ENCODE measurements at regions not wholly inside any gene's neighbourhood (a gene's known extent, or its start where the extent isn't known, plus 50 kb on each side); places are given as distances from the start of the nearest gene placed in this dataset.

GRCh38 chr2:118186858-118187254 is 98.6 kb downstream of the INSIG2 start:
- DNase-seq (ENCODE audit: low spot score), result no peak

GRCh38 chr2:118186110-118186857 is 98.0 kb downstream of the INSIG2 start:
- DNase-seq (ENCODE audit: low spot score), result peak; percentile 87

- peak; percentile 39 for DNase-seq (ENCODE audit: low spot score)
Measured at GRCh38 chr2:118185210-118186109, 97.2 kb downstream of the INSIG2 start.

- no peak for DNase-seq (ENCODE audit: low spot score)
Measured at GRCh38 chr2:118183381-118183780, 95.1 kb downstream of the INSIG2 start.

GRCh38 chr2:118179445-118179844 is 91.2 kb downstream of the INSIG2 start:
- DNase-seq (ENCODE audit: low spot score), result no peak

- no peak for DNase-seq (ENCODE audit: low spot score)
Measured at GRCh38 chr2:118177884-118178283, 89.6 kb downstream of the INSIG2 start.

GRCh38 chr2:118177318-118177717 is 89.0 kb downstream of the INSIG2 start:
- no peak for DNase-seq (ENCODE audit: low spot score)

- DNase-seq (ENCODE audit: low spot score), result no peak
Measured at GRCh38 chr2:118176601-118177000, 88.3 kb downstream of the INSIG2 start.

- DNase-seq (ENCODE audit: low spot score), result no peak
Measured at GRCh38 chr2:118171546-118171945, 83.3 kb downstream of the INSIG2 start.

GRCh38 chr2:118169359-118170005 is 81.2 kb downstream of the INSIG2 start:
- DNase-seq (ENCODE audit: low spot score), result peak; percentile 41

- DNase-seq (ENCODE audit: low spot score), result no peak
Measured at GRCh38 chr2:118168615-118169014, 80.3 kb downstream of the INSIG2 start.

- DNase-seq (ENCODE audit: low spot score), result no peak
Measured at GRCh38 chr2:118167026-118167425, 78.8 kb downstream of the INSIG2 start.

- no peak for DNase-seq (ENCODE audit: low spot score)
Measured at GRCh38 chr2:118166242-118166641, 78.0 kb downstream of the INSIG2 start.

- DNase-seq (ENCODE audit: low spot score), result no peak
Measured at GRCh38 chr2:118165595-118165994, 77.3 kb downstream of the INSIG2 start.

Data from CD4-positive, alpha-beta T cell treated with Interleukin-6 at 100 ng/mL for 8 hours (primary cell).